Type B pancreatic cell (in vitro differentiated cells): ENCODE measurements at regions not wholly inside any gene's neighbourhood (a gene's known extent, or its start where the extent isn't known, plus 50 kb on each side); places are given as distances from the start of the nearest gene placed in this dataset.
"Not testable (repeated sequence)": the region's sequence is repeated elsewhere in the genome, so short reads cannot be mapped to it uniquely, and the experiment has no call there.

Source experiments
- DNase-seq: peaks from one replicate; pipeline ENCODE4 v3.0.0; 2021; ENCODE audit warnings: mixed read lengths; ENCODE audit not compliant: unreplicated experiment; ENCODE audit errors: extremely low spot score
- H3K27ac Mint-ChIP-seq: 2 replicates; pipeline ENCODE4 v1.8.0; 2021; ENCODE audit warnings: mild to moderate bottlenecking, mixed read lengths
- H3K27me3 Mint-ChIP-seq: 2 replicates; pipeline ENCODE4 v1.8.0; 2021; ENCODE audit warnings: mixed read lengths
- H3K36me3 Mint-ChIP-seq: 2 replicates; pipeline ENCODE4 v1.8.0; 2021; ENCODE audit warnings: mixed read lengths
- H3K4me1 Mint-ChIP-seq: one replicate; pipeline ENCODE4 v1.8.0; 2021; ENCODE audit warnings: mixed read lengths; ENCODE audit not compliant: unreplicated experiment
- H3K4me3 Mint-ChIP-seq: 2 replicates; pipeline ENCODE4 v1.8.0; 2021; ENCODE audit warnings: mild to moderate bottlenecking, mixed read lengths
- H3K9me3 Mint-ChIP-seq: 2 replicates; pipeline ENCODE4 v1.8.0; 2021; ENCODE audit warnings: mixed read lengths
- TF ChIP-seq, protein P1 (sequence below): fragments of 200-600 bp; sonication (generic); conservative IDR thresholded peaks from 2 replicates; pipeline ENCODE4 v1.5.0; 2021; ENCODE audit warnings: antibody characterized with exemption, mild to moderate bottlenecking

DNA sequence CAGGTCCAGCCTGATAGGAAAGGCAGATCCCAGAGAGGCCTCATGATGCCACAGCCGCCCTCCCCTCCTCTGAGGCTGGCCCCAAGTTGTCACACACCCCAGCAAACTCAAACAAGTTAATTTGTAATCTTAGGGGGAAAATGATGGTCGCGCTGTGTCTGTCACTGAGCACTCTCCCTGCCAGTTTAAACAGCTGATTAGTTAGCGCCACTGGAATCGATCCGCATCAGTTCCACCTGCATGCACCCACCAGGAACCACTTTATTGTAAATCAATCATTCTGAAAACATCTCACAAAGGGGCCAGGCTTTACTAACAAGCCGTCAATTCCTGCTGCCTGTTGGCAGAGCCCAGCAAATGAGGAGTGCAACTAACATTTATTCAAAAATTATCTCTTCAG, 870.9 kb downstream of the KCNMA1 start:
- TF ChIP-seq, protein P1, sequence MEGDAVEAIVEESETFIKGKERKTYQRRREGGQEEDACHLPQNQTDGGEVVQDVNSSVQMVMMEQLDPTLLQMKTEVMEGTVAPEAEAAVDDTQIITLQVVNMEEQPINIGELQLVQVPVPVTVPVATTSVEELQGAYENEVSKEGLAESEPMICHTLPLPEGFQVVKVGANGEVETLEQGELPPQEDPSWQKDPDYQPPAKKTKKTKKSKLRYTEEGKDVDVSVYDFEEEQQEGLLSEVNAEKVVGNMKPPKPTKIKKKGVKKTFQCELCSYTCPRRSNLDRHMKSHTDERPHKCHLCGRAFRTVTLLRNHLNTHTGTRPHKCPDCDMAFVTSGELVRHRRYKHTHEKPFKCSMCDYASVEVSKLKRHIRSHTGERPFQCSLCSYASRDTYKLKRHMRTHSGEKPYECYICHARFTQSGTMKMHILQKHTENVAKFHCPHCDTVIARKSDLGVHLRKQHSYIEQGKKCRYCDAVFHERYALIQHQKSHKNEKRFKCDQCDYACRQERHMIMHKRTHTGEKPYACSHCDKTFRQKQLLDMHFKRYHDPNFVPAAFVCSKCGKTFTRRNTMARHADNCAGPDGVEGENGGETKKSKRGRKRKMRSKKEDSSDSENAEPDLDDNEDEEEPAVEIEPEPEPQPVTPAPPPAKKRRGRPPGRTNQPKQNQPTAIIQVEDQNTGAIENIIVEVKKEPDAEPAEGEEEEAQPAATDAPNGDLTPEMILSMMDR: no peak
- Mint-ChIP-seq H3K27me3 (peaks cover 31% of the 10 kb centered on the region), H3K4me3 (no peak overlapping the region), H3K27ac (no peak overlapping the region), H3K36me3 (no peaks in the 10 kb centered on the region), H3K4me1 (peaks cover 7% of the 10 kb centered on the region), H3K9me3 (no peaks in the 10 kb centered on the region)
- DNase-seq: no peak

DNA sequence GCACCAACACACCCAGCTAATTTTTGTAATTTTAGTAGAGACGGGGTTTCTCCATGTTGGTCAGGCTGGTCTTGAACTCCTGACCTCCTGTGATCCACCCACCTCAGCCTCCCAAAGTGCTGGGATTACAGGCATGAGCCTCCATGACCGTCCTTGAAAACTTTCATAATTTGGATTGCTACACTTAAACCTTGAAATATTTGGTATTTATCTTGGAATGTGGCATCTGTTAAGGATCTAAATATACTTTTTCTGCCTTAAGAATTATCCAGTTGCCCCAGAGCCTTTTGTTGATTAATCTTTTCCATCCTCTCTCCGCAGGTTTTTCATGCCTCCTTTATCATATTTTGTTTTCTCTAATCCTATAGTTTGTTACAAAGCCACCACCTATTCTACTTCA, 872.7 kb downstream of the KCNMA1 start:
- not testable (repeated sequence) for H3K36me3 Mint-ChIP-seq, H3K4me1 Mint-ChIP-seq, H3K9me3 Mint-ChIP-seq, DNase-seq, H3K4me3 Mint-ChIP-seq, H3K27ac Mint-ChIP-seq
- peaks cover 38% of the 10 kb centered on the region for H3K27me3 Mint-ChIP-seq

DNA sequence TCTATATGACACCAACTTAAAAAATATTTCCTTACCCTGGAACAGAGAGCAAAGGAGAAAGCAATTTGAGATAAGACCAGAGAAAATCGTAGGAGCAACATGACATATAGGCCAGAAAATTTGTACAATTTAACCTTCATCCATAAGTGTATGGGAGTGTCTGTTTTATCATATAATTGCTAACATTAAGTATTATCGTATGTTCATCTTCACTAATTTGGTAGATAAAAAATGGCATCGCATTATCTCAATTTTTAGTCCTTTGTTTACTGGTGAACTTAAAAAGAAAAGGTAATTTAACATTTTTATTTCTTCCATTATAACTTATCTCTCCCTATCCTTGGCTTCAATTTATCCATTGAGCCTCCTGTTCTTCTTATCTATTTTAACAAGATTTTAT, 873.4 kb downstream of the KCNMA1 start:
- TF ChIP-seq, protein P1: no peak
- no peak for DNase-seq
- Mint-ChIP-seq H3K36me3 (no peaks in the 10 kb centered on the region), H3K27ac (no peak overlapping the region), H3K4me1 (peaks cover 7% of the 10 kb centered on the region), H3K27me3 (peaks cover 37% of the 10 kb centered on the region), H3K4me3 (no peak overlapping the region), H3K9me3 (no peaks in the 10 kb centered on the region)

DNA sequence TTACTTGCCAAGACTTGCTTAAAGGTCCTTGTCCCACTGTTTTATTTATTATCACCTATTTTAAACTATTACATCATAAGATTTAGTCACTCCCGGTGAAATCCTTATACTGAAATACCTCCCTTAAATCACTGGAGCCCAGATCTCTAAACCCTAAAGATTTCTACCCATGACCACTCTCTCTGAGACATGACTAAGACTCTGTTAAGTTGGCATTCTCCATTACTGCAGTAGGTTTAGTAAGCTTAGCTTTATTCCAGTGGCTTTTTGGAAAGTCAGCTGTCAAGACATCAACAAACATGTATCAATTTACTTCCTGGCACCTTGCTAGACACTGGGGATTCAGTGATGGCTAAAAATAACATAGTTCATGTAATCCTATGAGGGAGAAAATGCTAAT, 874.2 kb downstream of the KCNMA1 start:
- no peaks in the 10 kb centered on the region for H3K9me3 Mint-ChIP-seq
- no peak overlapping the region for H3K4me3 Mint-ChIP-seq
- DNase-seq: no peak
- H3K4me1 Mint-ChIP-seq: peaks cover 7% of the 10 kb centered on the region
- TF ChIP-seq, protein P1: no peak
- no peak overlapping the region for H3K27ac Mint-ChIP-seq
- H3K27me3 Mint-ChIP-seq: peaks cover 33% of the 10 kb centered on the region
- no peaks in the 10 kb centered on the region for H3K36me3 Mint-ChIP-seq

DNA sequence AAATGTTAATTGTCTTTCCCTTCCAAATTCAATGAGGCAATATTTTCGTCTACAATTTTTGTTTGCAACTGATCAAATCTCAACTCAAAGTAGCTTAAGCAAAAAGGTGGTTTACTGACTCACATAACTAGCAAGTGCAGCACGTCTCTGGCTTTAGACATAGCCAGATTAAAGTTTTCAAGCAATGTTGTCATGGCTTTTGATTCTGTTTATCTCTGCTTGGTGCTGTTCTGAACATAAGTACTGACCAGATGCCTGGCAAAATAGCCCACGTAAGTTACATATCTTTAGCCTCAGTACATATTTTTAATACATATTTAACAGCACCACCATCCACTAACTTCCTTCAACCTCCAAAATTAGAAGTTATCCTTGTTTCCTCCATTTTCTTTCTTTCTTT, 877.9 kb downstream of the KCNMA1 start:
- Mint-ChIP-seq H3K4me1 (no peaks in the 10 kb centered on the region), H3K9me3 (no peaks in the 10 kb centered on the region), H3K27ac (no peak overlapping the region), H3K36me3 (no peaks in the 10 kb centered on the region), H3K4me3 (no peak overlapping the region), H3K27me3 (peaks cover 19% of the 10 kb centered on the region)
- DNase-seq: no peak
- TF ChIP-seq, protein P1: no peak

DNA sequence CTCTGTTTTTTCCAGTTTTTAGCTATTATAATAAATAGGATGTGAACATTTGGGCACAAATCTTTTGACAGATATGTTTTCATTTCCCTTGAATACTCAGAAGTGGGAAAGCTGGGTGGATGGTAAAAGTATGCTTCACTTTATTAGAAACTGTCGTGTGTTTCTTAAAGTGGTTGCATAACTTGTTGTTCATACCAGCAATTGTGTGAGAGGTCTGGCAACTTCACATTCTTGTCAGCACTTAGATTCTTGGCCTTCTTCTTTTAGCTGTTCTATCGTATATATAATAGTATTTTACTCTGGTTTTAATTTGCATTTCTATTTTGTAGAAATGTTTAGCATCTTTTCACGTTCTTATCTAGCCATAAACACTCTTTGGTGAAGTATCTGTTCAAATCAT, 894.4 kb downstream of the KCNMA1 start:
- DNase-seq: no peak
- no peaks in the 10 kb centered on the region for H3K4me1 Mint-ChIP-seq
- TF ChIP-seq, protein P1: no peak
- no peaks in the 10 kb centered on the region for H3K36me3 Mint-ChIP-seq
- no peaks in the 10 kb centered on the region for H3K9me3 Mint-ChIP-seq
- no peak overlapping the region for H3K4me3 Mint-ChIP-seq
- H3K27ac Mint-ChIP-seq: no peak overlapping the region
- peaks cover 5% of the 10 kb centered on the region for H3K27me3 Mint-ChIP-seq
